ENCODE measurements at regions not wholly inside any gene's neighbourhood (a gene's known extent, or its start where the extent isn't known, plus 50 kb on each side); places are given as distances from the start of the nearest gene placed in this dataset.
A peak's percentile ranks its signal among the peaks of the same experiment; 100 is the strongest.

GRCh38 chr15:38075466-38075865, 141.0 kb downstream of the TMCO5A start:
- DNase-seq: no peak

DNA sequence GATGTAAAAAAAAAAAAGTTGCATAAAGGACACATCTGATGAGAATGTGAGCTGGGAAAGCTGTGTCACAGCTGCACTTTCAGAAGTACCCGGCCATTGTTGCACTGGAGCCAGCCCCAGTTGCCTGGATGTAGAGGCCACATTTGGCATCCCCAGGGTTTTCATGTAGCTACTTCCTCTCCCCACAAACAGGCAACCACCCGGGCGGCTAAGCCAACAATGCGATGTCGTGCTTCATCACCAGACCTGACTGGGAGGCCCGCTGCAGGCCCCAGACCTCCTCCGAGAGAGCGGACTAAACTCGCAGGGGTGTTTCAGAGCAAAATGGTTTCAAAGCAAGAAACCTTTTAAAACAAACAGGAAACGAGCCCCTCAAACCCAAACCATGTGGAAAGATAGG, 142.3 kb downstream of the TMCO5A start:
- DNase-seq: no peak

DNA sequence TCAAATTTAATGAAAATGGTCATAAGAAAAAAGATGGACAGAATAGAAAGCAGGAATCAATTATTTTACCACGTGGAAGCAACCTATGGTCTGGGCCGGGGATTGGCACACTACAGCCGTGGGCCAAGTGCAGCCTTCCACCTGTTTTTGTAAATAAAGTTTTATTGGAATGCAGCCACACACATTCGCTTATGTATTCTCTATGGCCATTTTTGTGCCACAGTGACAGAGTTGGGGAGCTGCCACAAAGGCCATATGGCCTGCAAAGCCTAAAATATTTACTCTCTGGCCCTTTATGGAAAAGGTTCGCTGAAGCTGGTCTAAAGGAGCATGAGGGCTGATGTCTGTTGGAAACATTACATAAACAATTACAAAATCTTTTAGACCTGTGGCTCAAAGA, 144.8 kb downstream of the TMCO5A start:
- no peak for DNase-seq

GRCh38 chr15:38080651-38081275, 146.3 kb downstream of the TMCO5A start:
- DNase-seq: no peak

DNA sequence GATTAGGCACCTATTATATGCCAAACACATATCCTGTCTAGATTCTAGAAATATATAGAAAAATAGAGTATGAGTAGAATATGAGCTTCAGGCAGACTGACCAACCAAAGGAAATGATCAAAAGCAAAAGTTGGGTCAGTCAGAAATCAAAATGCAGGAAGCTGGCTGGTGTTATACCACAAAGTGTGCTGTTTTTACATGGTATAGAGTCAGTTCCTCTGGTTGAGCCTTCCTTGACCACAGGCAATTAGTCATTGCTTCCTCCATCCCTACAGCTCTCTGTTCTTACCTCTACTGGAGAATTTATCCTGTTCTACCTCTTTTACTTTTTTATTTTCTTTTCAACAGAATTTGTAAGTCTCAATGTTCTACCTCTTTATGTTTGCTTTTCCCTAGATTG, 149.8 kb downstream of the TMCO5A start:
- peak; percentile 84 for DNase-seq

DNA sequence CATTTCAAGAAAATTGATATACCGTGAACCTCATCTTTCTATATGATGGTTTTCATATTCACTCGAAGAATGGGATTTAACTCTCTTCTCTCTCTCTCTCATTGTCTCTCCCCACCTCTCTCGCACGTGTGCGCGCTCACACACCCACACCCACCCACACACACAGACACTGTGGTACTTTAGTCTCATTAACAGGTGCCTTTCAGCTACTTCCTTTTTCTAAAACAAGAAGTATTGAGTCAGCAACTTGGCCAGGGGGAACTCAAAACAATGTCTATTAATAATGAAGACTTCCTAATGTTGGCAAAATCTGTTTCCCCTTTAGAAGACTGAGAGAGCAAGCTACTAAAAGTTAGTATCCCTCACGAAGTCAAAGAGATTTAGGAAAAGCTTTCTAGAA, 150.7 kb downstream of the TMCO5A start:
- DNase-seq: peak; percentile 52

DNA sequence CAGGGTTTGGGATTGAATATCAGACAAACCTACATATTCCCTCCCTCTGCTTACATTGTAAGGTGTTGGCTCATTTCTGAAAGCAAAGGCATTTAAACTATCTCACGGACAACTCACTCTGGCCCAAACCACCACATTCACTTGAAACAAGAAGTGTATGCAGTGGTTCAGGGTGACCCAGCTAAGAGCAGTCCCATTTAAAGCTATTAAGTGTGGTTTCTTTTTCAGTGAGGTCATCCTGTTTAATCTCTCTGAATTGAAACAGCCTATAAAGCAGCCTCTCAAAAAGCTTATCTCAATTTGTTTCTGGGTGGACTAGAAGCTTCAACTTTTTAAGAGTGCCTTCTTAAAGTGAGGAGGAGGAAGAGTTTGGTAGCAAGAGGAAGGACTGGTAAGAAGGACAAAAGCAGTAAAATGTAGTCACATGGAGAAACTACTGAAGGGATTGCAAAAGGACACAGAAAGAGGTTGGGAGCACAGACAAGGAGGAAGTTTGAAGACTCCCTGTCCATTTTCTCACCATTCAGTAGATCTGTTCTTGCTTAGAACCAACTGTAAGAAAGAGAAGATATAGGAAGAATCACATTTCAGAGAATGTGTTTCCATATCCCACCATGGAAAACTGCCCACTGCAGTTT, 151.6 kb downstream of the TMCO5A start:
- DNase-seq: no peak

- DNase-seq: no peak
Measured at GRCh38 chr15:38086611-38087010, 152.2 kb downstream of the TMCO5A start.

DNA sequence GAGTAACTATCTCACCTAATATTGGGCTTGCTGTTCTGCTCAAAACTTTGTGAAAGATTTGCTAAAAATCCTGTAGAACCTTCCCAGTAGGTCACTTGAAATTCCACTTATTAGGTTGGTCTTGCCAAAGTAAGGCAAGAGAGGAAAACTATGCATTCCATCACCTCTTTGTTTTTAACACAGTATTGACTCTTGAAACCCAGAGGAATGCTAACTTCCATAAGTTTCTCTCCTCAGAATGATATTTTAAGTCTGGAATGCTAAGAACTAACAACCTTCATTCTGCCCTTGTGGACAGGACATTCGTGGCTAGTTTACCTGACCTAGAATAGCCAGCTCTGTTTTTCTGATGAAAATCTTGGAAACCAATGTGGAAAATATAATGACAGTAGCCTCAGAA, 154.5 kb downstream of the TMCO5A start:
- no peak for DNase-seq

DNA sequence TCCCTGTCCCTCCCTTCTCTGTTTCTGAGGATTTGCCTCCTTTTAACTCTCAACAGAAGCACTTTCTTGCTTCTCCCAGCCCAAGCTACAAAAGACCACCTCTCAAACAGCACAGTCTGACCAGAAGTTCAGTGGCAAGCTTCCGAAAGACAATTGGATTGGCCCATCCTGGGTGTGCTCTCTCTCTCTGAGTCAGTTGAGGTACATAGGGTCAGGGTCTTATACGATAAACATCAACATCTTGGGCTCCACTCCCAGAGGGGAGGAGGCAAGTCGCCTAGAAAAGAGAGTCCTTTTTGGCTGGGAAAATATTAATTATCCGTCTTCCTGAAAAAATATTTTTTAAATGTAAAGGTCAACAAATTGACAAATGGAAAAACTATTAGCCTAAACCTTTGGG, 155.8 kb downstream of the TMCO5A start:
- DNase-seq: no peak

DNA sequence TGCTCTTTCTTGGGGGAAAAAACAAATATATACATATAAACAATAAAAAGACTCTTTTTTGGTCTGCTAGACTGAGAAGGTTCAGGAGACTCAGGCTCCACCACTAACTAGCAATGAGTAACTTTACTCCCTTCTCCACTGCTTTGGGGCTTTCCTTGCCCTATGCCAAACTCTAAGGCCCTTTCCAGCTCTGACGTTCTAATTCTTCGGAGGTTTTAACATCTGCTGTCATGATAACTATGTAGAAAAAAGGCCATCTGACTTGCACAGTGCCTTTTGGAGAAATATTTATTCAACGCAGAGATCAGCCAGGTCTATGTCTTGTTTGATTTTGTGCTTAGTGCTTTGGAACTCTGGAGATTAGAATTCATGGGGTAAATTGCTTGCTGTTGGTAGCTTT, 156.2 kb downstream of the TMCO5A start:
- no peak for DNase-seq

DNA sequence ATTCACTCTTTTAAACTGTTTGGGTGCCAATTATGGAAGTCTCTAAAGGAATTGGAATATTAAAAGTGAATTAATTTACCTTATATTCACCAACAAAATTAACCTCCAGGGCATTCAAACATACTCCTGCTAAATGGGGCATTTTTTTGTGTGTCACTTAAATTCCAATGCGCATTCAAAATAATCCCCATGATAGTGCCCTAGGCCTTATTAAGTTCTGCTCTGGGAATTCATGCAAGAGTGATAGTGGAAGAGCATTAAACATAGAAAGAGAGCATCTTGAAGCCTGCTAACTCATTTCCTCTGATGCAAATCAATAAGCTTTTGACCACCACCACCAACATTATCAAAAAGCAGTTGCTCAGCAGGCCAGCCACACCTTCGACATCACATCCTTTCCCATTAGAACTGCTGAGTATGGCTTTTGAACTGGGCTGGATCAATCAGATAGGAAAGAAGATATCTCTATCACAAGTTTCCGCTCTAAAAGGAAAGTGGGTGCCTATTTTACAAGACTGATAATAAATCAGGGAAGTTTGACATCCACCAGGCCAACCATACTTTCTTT, 156.7 kb downstream of the TMCO5A start:
- DNase-seq: peak; percentile 14

DNA sequence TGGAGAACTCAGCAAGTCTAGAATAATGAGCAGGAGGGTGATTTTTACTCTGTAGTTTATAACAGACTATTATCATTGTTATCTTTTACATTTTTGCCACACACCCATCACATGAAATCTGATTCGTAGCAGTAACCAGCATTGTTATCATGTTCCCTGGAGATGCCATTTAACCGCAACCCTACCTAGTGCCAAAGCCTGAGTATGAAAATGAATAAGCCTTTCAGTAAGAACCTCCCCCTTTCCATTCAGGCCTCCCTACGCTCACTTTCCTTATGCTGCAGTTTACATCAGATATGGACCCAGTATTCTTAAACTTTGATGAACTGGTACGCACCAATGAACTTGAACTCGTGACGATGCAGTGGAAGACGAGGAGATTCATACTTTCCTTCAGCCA, 158.7 kb upstream of the SPRED1 start:
- DNase-seq: peak; percentile 34

DNA sequence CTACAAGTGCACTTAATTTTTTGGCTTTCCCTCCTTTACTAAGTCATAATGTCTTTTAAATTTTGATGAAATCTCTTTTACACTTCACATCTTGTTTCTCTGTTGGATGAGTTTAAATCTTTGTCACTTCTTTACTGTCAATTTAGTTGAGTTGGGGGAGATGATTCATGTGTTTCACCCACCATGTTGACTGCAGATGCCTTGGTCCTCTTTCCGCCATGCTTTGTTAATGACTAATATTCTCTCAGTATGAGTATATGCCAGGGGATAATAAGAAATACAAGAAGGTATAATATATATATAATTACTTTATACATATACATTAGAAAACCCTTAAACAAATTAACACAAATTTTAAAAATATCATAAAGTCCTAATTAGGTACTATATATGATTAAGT, 149.7 kb upstream of the SPRED1 start:
- peak; percentile 29 for DNase-seq

DNA sequence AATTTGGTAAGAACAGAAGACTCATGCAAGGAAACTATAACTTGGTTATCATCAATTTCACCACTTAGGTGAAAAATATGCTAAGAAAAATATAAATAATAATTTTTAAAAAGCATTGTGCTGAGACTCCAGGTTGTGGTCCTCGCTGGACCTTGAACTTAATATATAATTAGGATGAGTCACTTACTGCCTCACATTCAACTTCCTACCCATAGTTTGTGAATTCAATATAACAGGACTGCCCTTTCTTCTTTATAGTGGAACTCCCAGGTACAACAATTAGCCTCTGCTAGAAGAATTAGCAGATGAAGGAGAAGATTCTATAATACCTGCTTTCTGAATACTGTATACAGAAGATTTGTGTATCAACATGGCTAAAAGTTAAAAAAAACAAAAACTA, 149.1 kb upstream of the SPRED1 start:
- DNase-seq: no peak

- DNase-seq: no peak
Measured at GRCh38 chr15:38111070-38111469, 141.6 kb upstream of the SPRED1 start.

GRCh38 chr15:38112406-38112805, 140.2 kb upstream of the SPRED1 start:
- DNase-seq: no peak

DNA sequence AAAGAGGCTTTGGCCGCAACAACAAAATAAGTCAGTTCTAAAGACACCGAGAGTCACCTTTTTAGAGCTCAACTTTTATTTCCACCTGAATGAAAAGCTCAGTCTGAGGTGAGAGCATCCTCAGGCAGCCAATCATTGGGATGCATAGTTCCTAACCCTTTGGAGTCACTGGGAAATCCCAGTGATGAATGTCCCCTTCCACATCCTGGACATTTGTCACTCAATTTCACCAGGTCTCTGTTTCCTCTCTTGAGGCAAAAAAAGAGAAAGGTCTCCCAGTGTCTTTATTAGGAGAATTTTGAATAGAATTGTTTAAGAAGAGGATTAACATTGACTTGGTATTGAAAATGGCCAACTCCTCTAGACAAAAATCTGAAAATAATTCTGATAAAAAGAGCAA, 137.5 kb upstream of the SPRED1 start:
- DNase-seq: no peak

- no peak for DNase-seq
Measured at GRCh38 chr15:38117781-38118180, 134.9 kb upstream of the SPRED1 start.

GRCh38 chr15:38119865-38120264, 132.8 kb upstream of the SPRED1 start:
- DNase-seq: peak; percentile 12

DNA sequence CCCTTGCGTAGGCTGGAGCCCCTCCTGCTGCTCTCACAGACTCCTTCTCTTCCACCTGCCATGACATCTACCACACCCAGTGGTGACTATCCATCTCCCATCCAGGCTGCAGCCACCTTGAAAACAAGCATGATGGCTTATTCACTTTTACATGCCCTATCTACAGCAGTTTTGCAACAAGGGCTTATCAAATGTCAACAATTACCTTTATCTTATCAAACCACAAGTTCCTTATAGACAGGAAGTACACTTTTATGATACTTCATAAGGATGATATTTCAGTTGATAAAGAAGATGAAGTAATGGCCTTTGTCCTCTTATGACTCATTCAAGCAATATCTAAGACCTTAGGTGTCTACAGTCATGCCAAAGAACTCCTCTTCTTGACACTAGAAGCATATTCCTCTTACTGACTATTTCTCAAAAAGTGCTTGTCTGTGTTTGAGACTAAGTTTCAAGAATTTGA, 125.3 kb upstream of the SPRED1 start:
- no peak for DNase-seq

- DNase-seq: peak; percentile 19
Measured at GRCh38 chr15:38128341-38128781, 124.3 kb upstream of the SPRED1 start.

- DNase-seq: no peak
Measured at GRCh38 chr15:38128921-38129320, 123.7 kb upstream of the SPRED1 start.

GRCh38 chr15:38129531-38130204, 123.0 kb upstream of the SPRED1 start:
- peak; percentile 42 for DNase-seq
